T-helper 1 cell treated with Interleukin-12 subunit alpha and Interleukin-12 subunit beta and Interleukin-4 antibody, amounts not matched to agents 30 ng/mL and 1 ng/mL, for 36 hours (primary cell): ENCODE measurements at regions not wholly inside any gene's neighbourhood (a gene's known extent, or its start where the extent isn't known, plus 50 kb on each side); places are given as distances from the start of the nearest gene placed in this dataset.
"Not testable (repeated sequence)": the region's sequence is repeated elsewhere in the genome, so short reads cannot be mapped to it uniquely, and the experiment has no call there.

Experiments used
- intact Hi-C: fragments of 100-400 bp; cut with micrococcal nuclease; formaldehyde crosslinking; loops from one replicate; pipeline ENCODE4 v1.15.1; 2024

- intact Hi-C loops, result not testable (repeated sequence)
These were observed 234.0 kb downstream of the TFAP2B start for GRCh38 chr6:51052716-51053115.

GRCh38 chr6:51055316-51055715, 236.6 kb downstream of the TFAP2B start:
- intact Hi-C loops, result not testable (repeated sequence)

GRCh38 chr6:51057296-51057695, 238.6 kb downstream of the TFAP2B start:
- intact Hi-C loops, result no loop called here

- intact Hi-C loops, result no loop called here
These were observed 241.6 kb downstream of the TFAP2B start for GRCh38 chr6:51060262-51060762.

GRCh38 chr6:51062166-51062722, 243.6 kb downstream of the TFAP2B start:
- intact Hi-C loops, result no loop called here

- intact Hi-C loops, result no loop called here
These were observed 259.3 kb downstream of the TFAP2B start for GRCh38 chr6:51077821-51078518.

- intact Hi-C loops, result no loop called here
These were observed 271.7 kb downstream of the TFAP2B start for GRCh38 chr6:51090343-51090742.

- intact Hi-C loops, result no loop called here
These were observed 275.2 kb downstream of the TFAP2B start for GRCh38 chr6:51093871-51094270.

GRCh38 chr6:51094271-51094670, 275.6 kb downstream of the TFAP2B start:
- intact Hi-C loops, result no loop called here

- intact Hi-C loops, result no loop called here
These were observed 279.6 kb downstream of the TFAP2B start for GRCh38 chr6:51098246-51098645.

GRCh38 chr6:51098791-51099190, 280.1 kb downstream of the TFAP2B start:
- intact Hi-C loops, result no loop called here

- intact Hi-C loops, result no loop called here
These were observed 280.5 kb downstream of the TFAP2B start for GRCh38 chr6:51099201-51099600.

GRCh38 chr6:51105357-51105756, 286.7 kb downstream of the TFAP2B start:
- intact Hi-C loops, result no loop called here

GRCh38 chr6:51107769-51108203, 289.1 kb downstream of the TFAP2B start:
- intact Hi-C loops, result no loop called here

- intact Hi-C loops, result no loop called here
These were observed 290.0 kb downstream of the TFAP2B start for GRCh38 chr6:51108563-51109234.

GRCh38 chr6:51112731-51113130, 294.1 kb downstream of the TFAP2B start:
- intact Hi-C loops, result no loop called here

GRCh38 chr6:51116723-51117122, 298.1 kb downstream of the TFAP2B start:
- intact Hi-C loops, result no loop called here

- intact Hi-C loops, result no loop called here
These were observed 300.1 kb downstream of the TFAP2B start for GRCh38 chr6:51118792-51119191.

- intact Hi-C loops, result no loop called here
These were observed 301.3 kb downstream of the TFAP2B start for GRCh38 chr6:51120016-51120415.

- intact Hi-C loops, result not testable (repeated sequence)
These were observed 302.8 kb downstream of the TFAP2B start for GRCh38 chr6:51121380-51121976.

- intact Hi-C loops, result no loop called here
These were observed 310.4 kb downstream of the TFAP2B start for GRCh38 chr6:51129043-51129442.

GRCh38 chr6:51137777-51138176, 319.1 kb downstream of the TFAP2B start:
- intact Hi-C loops, result no loop called here
